Neural progenitor cell (in vitro differentiated cells): ENCODE measurements at regions not wholly inside any gene's neighbourhood (a gene's known extent, or its start where the extent isn't known, plus 50 kb on each side); places are given as distances from the start of the nearest gene placed in this dataset.
A peak's percentile ranks its signal among the peaks of the same experiment; 100 is the strongest.
"Not testable (repeated sequence)": the region's sequence is repeated elsewhere in the genome, so short reads cannot be mapped to it uniquely, and the experiment has no call there.

Experiments used
- DNase-seq: peaks from one replicate; pipeline ENCODE4 v3.0.0-alpha.2; 2016; ENCODE audit warnings: low spot score
- H2AFZ ChIP-seq: fragments of 200-600 bp; sonication (generic); replicated peaks from 2 replicates; pipeline ENCODE4 v1.6.1; 2016; ENCODE audit warnings: antibody characterized with exemption
- H3F3A ChIP-seq: fragments of 200-600 bp; sonication (generic); 2 replicates; pipeline ENCODE4 v1.6.1; 2016; ENCODE audit warnings: antibody characterized with exemption, low read depth
- H3K27ac ChIP-seq: fragments of 200-600 bp; sonication (generic); 2 replicates; pipeline ENCODE4 v1.5.1; 2016; ENCODE audit warnings: mild to moderate bottlenecking
- H3K27me3 ChIP-seq: fragments of 200-600 bp; sonication (generic); 2 replicates; pipeline ENCODE4 v1.6.1; 2016; ENCODE audit warnings: mild to moderate bottlenecking, moderate library complexity
- H3K36me3 ChIP-seq: fragments of 200-600 bp; sonication (generic); 2 replicates; pipeline ENCODE4 v1.5.1; 2016
- H3K4me1 ChIP-seq: fragments of 200-600 bp; sonication (generic); 2 replicates; pipeline ENCODE4 v1.6.1; 2016; ENCODE audit warnings: mixed run types
- H3K4me2 ChIP-seq: fragments of 200-600 bp; sonication (generic); 2 replicates; pipeline ENCODE4 v1.6.1; 2016
- H3K4me3 ChIP-seq: fragments of 200-600 bp; sonication (generic); 2 replicates; pipeline ENCODE4 v1.5.1; 2016
- H3K79me2 ChIP-seq: fragments of 200-600 bp; sonication (generic); 2 replicates; pipeline ENCODE4 v1.6.1; 2016; ENCODE audit warnings: low read depth
- H3K9ac ChIP-seq: fragments of 200-600 bp; sonication (generic); 2 replicates; pipeline ENCODE4 v1.6.1; 2016
- H3K9me3 ChIP-seq: fragments of 200-600 bp; sonication (generic); 2 replicates; pipeline ENCODE4 v1.5.1; 2016; ENCODE audit warnings: low read depth
- H4K20me1 ChIP-seq: fragments of 200-600 bp; sonication (generic); 2 replicates; pipeline ENCODE4 v1.6.1; 2016; ENCODE audit warnings: low read depth
- H3K27ac Mint-ChIP-seq: 3 replicates; pipeline ENCODE4 v1.8.0; 2021; ENCODE audit warnings: mixed read lengths
- H3K27me3 Mint-ChIP-seq: 2 replicates; pipeline ENCODE4 v1.8.0; 2022; ENCODE audit warnings: low read depth, mild to moderate bottlenecking, inconsistent platforms, moderate library complexity, mixed read lengths; ENCODE audit not compliant: insufficient read depth
- H3K36me3 Mint-ChIP-seq: 3 replicates; pipeline ENCODE4 v1.8.0; 2021; ENCODE audit warnings: mixed read lengths
- H3K4me1 Mint-ChIP-seq: 3 replicates; pipeline ENCODE4 v1.8.0; 2021; ENCODE audit warnings: mixed read lengths
- H3K4me3 Mint-ChIP-seq: 3 replicates; pipeline ENCODE4 v1.8.0; 2021; ENCODE audit warnings: mild to moderate bottlenecking, moderate library complexity, mixed read lengths
- H3K9me3 Mint-ChIP-seq: 3 replicates; pipeline ENCODE4 v1.8.0; 2020; ENCODE audit warnings: mixed read lengths
- CTCF ChIP-seq: fragments of 200-600 bp; sonication (generic); IDR thresholded peaks from 2 replicates; pipeline ENCODE4 v1.5.1; 2017; ENCODE audit warnings: antibody characterized with exemption, mild to moderate bottlenecking
- EZH2 ChIP-seq: fragments of 200-600 bp; sonication (generic); IDR thresholded peaks from 2 replicates; pipeline ENCODE4 v1.6.1; 2017; ENCODE audit warnings: antibody characterized with exemption, mild to moderate bottlenecking, moderate library complexity
- EZH2phosphoT487 ChIP-seq: fragments of 200-600 bp; sonication (generic); IDR thresholded peaks from 2 replicates; pipeline ENCODE4 v1.6.1; 2017; ENCODE audit warnings: antibody characterized with exemption

- no peaks in the 10 kb centered on the region for H3K27me3 Mint-ChIP-seq
- Histone ChIP-seq H3F3A (no peaks in the 10 kb centered on the region), H3K4me3 (no peak overlapping the region), H3K4me2 (no peak overlapping the region), H3K27ac (no peak overlapping the region), H3K9me3 (no peaks in the 10 kb centered on the region), H3K4me1 (no peaks in the 10 kb centered on the region), H3K9ac (no peak overlapping the region), H3K27me3 (no peaks in the 10 kb centered on the region), H4K20me1 (no peaks in the 10 kb centered on the region), H3K79me2 (no peaks in the 10 kb centered on the region), H2AFZ (no peak overlapping the region), H3K36me3 (no peaks in the 10 kb centered on the region)
- no peaks in the 10 kb centered on the region for H3K9me3 Mint-ChIP-seq
- no peak overlapping the region for H3K4me3 Mint-ChIP-seq
- H3K36me3 Mint-ChIP-seq: no peaks in the 10 kb centered on the region
- H3K27ac Mint-ChIP-seq: no peak overlapping the region
- DNase-seq: no peak
- H3K4me1 Mint-ChIP-seq: no peaks in the 10 kb centered on the region
- no peak for TF ChIP-seq EZH2
- TF ChIP-seq CTCF: no peak
- TF ChIP-seq EZH2phosphoT487: no peak
These were observed 1057.1 kb downstream of the CDH8 start for GRCh38 chr16:60979119-60979518.

- no peak overlapping the region for H2AFZ ChIP-seq
- Mint-ChIP-seq H3K27ac (no peak overlapping the region), H3K4me1 (peaks cover 3% of the 10 kb centered on the region), H3K9me3 (no peaks in the 10 kb centered on the region), H3K4me3 (no peak overlapping the region), H3K27me3 (no peaks in the 10 kb centered on the region), H3K36me3 (no peaks in the 10 kb centered on the region)
- H3K27me3 ChIP-seq: no peaks in the 10 kb centered on the region
- no peak for TF ChIP-seq EZH2
- no peak for TF ChIP-seq EZH2phosphoT487
- TF ChIP-seq CTCF: no peak
- no peaks in the 10 kb centered on the region for H3K9me3 ChIP-seq
- no peak for DNase-seq
- no peak overlapping the region for H3K4me2 ChIP-seq
- no peaks in the 10 kb centered on the region for H3F3A ChIP-seq
- no peaks in the 10 kb centered on the region for H3K36me3 ChIP-seq
- no peaks in the 10 kb centered on the region for H3K79me2 ChIP-seq
- no peak overlapping the region for H3K4me3 ChIP-seq
- no peaks in the 10 kb centered on the region for H4K20me1 ChIP-seq
- no peaks in the 10 kb centered on the region for H3K4me1 ChIP-seq
- no peak overlapping the region for H3K9ac ChIP-seq
- no peak overlapping the region for H3K27ac ChIP-seq
These were observed 1086.4 kb downstream of the CDH8 start for GRCh38 chr16:60949800-60950199.

- no peak for TF ChIP-seq CTCF
- TF ChIP-seq EZH2: no peak
- TF ChIP-seq EZH2phosphoT487: no peak
- no peaks in the 10 kb centered on the region for H3K27me3 ChIP-seq
- no peak overlapping the region for H2AFZ ChIP-seq
- Mint-ChIP-seq H3K36me3 (no peaks in the 10 kb centered on the region), H3K27me3 (no peaks in the 10 kb centered on the region), H3K4me1 (peaks cover 3% of the 10 kb centered on the region), H3K4me3 (no peak overlapping the region), H3K27ac (no peak overlapping the region), H3K9me3 (peaks cover 3% of the 10 kb centered on the region)
- H3K4me2 ChIP-seq: no peak overlapping the region
- H3K79me2 ChIP-seq: no peaks in the 10 kb centered on the region
- H3K36me3 ChIP-seq: no peaks in the 10 kb centered on the region
- H3K4me3 ChIP-seq: no peak overlapping the region
- no peaks in the 10 kb centered on the region for H3F3A ChIP-seq
- H3K9me3 ChIP-seq: no peaks in the 10 kb centered on the region
- DNase-seq: peak; percentile 79
- H3K9ac ChIP-seq: no peak overlapping the region
- H3K4me1 ChIP-seq: no peaks in the 10 kb centered on the region
- no peaks in the 10 kb centered on the region for H4K20me1 ChIP-seq
- no peak overlapping the region for H3K27ac ChIP-seq
These were observed 1091.0 kb downstream of the CDH8 start for GRCh38 chr16:60945225-60945624.

GRCh38 chr16:60936189-60936588 lies 1100.0 kb downstream of the CDH8 start:
- H3K9ac ChIP-seq, H3K4me3 Mint-ChIP-seq, H3K79me2 ChIP-seq, H3K27ac ChIP-seq, H3K4me1 ChIP-seq, H2AFZ ChIP-seq, H3K4me2 ChIP-seq, H3K4me1 Mint-ChIP-seq, H3K36me3 Mint-ChIP-seq, H3K27me3 ChIP-seq, H3K27me3 Mint-ChIP-seq, H3F3A ChIP-seq, DNase-seq, H3K27ac Mint-ChIP-seq, H3K36me3 ChIP-seq, H3K9me3 Mint-ChIP-seq, H4K20me1 ChIP-seq, H3K9me3 ChIP-seq, H3K4me3 ChIP-seq: not testable (repeated sequence)
